Ishikawa (cell line): ENCODE measurements at regions not wholly inside any gene's neighbourhood (a gene's known extent, or its start where the extent isn't known, plus 50 kb on each side); places are given as distances from the start of the nearest gene placed in this dataset.

Experiments
- CEBPB ChIP-seq: IDR thresholded peaks from 2 replicates; pipeline ENCODE4 v1.6.1; 2012
- CREB1 ChIP-seq: IDR thresholded peaks from 2 replicates; pipeline ENCODE4 v1.6.1; 2012; ENCODE audit warnings: low read depth
- EGR1 ChIP-seq: IDR thresholded peaks from 2 replicates; pipeline ENCODE4 v1.6.1; 2012
- EP300 ChIP-seq: IDR thresholded peaks from 2 replicates; pipeline ENCODE4 v1.6.1; 2012; ENCODE audit warnings: borderline replicate concordance
- FOXM1 ChIP-seq: IDR thresholded peaks from 2 replicates; pipeline ENCODE4 v1.6.1; 2012; ENCODE audit warnings: low read depth, borderline replicate concordance
- NFIC ChIP-seq: IDR thresholded peaks from 2 replicates; pipeline ENCODE4 v1.6.1; 2012
- RAD21 ChIP-seq: IDR thresholded peaks from 2 replicates; pipeline ENCODE4 v1.6.1; 2012; ENCODE audit warnings: low read depth
- TAF1 ChIP-seq: IDR thresholded peaks from 2 replicates; pipeline ENCODE4 v1.6.1; 2012; ENCODE audit warnings: low read depth, mild to moderate bottlenecking
- TCF12 ChIP-seq: IDR thresholded peaks from 2 replicates; pipeline ENCODE4 v1.6.1; 2012; ENCODE audit warnings: low read depth
- TEAD4 ChIP-seq: IDR thresholded peaks from 2 replicates; pipeline ENCODE4 v1.6.1; 2012
- YY1 ChIP-seq: IDR thresholded peaks from 2 replicates; pipeline ENCODE4 v1.6.1; 2012; ENCODE audit warnings: low read depth
- ZBTB7A ChIP-seq: IDR thresholded peaks from 2 replicates; pipeline ENCODE4 v1.6.1; 2012; ENCODE audit warnings: low read depth
- TF ChIP-seq, protein P1 (sequence below): IDR thresholded peaks from 2 replicates; pipeline ENCODE4 v1.6.1; 2012
- TF ChIP-seq, protein P2 (sequence below): IDR thresholded peaks from 2 replicates; pipeline ENCODE4 v1.6.1; 2012
- TF ChIP-seq, protein P3 (sequence below): IDR thresholded peaks from 2 replicates; pipeline ENCODE4 v1.6.1; 2012; ENCODE audit warnings: low read depth, mild to moderate bottlenecking

DNA sequence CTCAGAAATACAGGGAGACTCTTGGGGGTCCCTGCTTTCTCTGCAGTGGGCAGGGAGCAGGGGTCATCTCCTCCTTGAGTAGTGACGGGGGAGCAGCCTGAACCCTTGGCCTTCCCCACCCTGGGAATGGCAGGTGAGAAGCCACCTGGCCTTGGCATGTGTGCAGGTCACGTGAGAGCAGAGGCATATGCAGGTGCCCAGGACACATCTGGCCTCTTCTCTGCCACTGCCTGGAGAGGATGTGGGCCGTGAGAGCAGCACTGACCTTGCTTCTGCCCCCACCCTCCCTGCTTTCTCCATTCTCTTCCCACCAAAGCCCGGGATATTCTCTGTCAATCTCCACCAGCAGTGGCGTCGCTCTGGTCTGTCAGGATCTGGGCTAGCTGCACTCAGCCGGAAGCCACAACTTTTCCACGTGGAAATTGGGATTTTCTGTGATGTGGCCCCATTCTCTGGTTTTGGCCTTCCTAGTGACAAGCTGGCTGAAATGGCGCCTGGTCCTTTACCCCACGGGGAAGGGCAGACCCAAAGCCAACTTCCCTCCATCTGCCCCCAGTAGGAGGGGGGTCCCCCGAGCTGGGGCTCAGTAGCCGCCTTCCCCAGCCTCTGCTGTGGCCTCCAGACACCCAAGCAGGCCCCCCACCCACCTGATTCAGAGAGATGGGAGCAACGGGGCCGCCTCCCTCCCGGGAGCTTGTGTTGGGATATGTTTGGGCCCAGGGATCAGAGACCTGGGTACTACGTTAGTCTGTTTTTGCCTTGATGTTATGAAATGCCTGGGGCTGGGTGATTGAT lies 70.4 kb upstream of the FCN1 start:
- no peak for TF ChIP-seq CEBPB
- TF ChIP-seq, protein P1, sequence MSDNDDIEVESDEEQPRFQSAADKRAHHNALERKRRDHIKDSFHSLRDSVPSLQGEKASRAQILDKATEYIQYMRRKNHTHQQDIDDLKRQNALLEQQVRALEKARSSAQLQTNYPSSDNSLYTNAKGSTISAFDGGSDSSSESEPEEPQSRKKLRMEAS = no peak
- no peak for TF ChIP-seq ZBTB7A
- no peak for TF ChIP-seq EP300
- no peak for TF ChIP-seq CREB1
- TF ChIP-seq RAD21 = no peak
- TF ChIP-seq, protein P2, sequence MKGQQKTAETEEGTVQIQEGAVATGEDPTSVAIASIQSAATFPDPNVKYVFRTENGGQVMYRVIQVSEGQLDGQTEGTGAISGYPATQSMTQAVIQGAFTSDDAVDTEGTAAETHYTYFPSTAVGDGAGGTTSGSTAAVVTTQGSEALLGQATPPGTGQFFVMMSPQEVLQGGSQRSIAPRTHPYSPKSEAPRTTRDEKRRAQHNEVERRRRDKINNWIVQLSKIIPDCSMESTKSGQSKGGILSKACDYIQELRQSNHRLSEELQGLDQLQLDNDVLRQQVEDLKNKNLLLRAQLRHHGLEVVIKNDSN = no peak
- TF ChIP-seq, protein P3, sequence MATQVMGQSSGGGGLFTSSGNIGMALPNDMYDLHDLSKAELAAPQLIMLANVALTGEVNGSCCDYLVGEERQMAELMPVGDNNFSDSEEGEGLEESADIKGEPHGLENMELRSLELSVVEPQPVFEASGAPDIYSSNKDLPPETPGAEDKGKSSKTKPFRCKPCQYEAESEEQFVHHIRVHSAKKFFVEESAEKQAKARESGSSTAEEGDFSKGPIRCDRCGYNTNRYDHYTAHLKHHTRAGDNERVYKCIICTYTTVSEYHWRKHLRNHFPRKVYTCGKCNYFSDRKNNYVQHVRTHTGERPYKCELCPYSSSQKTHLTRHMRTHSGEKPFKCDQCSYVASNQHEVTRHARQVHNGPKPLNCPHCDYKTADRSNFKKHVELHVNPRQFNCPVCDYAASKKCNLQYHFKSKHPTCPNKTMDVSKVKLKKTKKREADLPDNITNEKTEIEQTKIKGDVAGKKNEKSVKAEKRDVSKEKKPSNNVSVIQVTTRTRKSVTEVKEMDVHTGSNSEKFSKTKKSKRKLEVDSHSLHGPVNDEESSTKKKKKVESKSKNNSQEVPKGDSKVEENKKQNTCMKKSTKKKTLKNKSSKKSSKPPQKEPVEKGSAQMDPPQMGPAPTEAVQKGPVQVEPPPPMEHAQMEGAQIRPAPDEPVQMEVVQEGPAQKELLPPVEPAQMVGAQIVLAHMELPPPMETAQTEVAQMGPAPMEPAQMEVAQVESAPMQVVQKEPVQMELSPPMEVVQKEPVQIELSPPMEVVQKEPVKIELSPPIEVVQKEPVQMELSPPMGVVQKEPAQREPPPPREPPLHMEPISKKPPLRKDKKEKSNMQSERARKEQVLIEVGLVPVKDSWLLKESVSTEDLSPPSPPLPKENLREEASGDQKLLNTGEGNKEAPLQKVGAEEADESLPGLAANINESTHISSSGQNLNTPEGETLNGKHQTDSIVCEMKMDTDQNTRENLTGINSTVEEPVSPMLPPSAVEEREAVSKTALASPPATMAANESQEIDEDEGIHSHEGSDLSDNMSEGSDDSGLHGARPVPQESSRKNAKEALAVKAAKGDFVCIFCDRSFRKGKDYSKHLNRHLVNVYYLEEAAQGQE = no peak

DNA sequence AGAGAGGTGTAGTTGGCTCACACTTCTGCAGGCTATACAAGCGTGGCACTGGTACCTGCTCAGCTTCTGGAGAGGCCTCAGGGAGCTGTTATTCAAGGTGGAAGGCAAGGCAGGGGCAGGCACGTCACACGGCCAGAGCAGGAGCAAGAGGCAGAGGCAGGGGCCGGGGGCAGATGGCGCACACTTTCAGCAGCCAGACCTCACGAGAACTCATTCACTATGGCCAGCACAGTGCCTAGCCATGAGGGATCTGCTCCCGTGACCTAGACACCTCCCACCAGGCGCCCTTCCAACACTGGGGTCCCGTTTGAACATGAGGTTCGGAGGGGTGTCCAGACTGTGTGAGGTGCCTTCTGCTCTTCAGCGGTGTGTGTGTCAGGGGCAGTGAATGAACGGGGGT lies 71.0 kb upstream of the FCN1 start:
- TF ChIP-seq TAF1 (no peak), TEAD4 (no peak), RAD21 (no peak), CEBPB (no peak), TCF12 (no peak), FOXM1 (no peak)
- TF ChIP-seq, protein P1 = no peak
- TF ChIP-seq, protein P2 = no peak

DNA sequence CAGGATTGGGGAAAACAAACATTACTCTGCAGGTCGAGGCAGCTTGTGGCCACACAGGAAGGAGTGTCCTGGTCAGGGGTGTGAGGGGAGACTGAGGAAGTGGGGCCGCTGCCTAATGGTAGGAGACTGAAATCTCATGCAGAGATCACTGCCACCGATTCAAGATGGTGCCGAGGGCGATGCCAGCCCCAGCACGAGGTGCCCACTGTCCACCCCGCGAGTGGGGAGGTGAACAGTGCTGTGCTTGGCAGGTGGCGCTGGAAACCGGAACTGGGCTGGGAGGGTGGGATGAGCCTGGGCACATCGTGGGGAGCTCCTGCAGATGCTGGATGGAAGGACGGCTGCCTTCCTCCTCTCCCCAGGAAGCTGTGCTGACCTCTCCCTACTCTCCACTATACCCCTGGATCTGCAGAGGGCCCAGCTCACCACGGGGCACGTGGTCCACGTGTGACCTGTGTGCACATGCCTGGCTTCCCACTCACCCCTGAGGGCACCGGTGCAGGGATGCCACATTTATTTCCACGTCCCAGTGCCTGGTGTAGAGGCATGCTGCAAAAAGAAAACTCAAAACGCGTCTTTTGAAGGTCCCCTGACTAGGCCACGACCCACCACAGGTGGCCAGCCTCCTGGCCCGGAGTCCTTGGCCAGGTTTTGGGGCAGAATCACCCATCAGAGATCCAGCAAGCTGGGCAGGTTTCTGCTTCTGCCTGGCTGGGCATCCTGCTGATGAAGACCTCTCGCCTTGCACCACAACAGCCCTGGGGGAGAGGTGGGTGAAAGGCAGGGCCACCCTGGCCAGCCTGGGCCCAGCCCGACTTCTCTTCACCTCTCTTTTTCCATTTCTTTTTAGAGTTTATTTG lies 71.7 kb upstream of the FCN1 start:
- no peak for TF ChIP-seq YY1

DNA sequence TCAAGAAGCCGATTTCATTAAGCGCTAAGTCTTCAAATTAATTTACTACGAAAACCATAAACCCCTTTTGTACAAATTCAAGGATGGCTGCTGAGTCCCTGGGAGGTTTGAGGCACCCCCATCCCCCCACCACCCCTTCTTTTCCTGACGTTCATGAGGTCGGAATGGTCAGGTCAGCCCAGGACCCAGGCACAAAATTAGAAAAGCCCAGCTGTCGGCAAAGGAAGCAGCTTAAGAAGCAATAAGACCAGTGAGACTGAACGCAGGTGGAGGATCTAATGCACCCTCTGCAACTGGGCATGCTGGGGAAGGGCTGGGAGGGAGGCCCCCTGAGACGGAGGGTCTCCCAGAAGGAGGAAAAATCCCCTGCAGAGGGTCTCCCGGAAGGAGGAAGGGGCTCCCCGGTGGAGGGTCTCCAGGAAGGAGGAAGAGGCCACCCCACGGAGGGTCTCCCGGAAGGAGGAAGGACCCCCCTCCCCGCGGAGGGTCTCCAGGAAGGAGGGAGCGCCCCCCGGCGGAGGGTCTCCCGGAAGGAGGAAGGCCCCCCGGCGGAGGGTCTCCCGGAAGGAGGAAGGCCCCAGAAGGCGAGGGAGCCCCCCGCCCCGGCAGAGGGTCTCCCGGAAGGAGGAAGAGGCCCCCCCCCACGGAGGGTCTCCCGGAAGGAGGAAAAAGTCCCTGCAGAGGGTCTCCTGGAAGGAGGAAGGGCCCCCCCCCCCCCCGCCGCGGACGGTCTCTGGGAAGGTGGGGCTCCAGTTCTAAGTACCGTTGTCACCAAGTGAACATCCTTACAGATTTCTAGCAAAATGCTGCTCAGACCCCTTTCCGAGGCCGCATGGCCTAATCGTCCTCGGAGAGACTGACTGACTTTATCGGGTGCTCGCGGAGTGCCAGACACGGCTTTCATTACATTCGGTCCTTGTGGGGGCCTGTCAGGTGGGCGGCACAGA lies 74.4 kb upstream of the FCN1 start:
- TF ChIP-seq, protein P1 = no peak
- TF ChIP-seq CEBPB (no peak), TCF12 (no peak), TEAD4 (no peak), FOXM1 (no peak), NFIC (no peak), ZBTB7A (no peak)
- TF ChIP-seq, protein P3 = no peak

DNA sequence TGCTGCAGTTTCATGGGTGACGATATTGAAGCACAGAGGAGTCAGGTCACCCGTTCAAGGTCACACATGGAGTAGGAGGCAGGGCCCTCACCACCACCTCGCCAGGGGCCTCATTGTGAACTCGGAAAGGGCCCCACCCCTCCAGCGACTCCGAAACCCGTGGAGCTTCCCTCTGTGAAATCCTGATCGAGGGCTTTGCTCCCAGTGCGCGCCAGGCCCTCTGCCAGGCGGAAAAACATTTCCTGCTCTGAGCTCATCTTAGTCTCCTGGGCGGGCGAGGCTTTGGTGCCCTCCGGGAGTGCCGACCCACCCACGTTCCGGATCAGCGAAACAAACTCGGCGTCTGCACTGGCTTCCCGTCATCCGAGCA lies 75.0 kb upstream of the FCN1 start:
- TF ChIP-seq CEBPB = no peak
- TF ChIP-seq EP300 = no peak
- no peak for TF ChIP-seq FOXM1
- TF ChIP-seq ZBTB7A = no peak

DNA sequence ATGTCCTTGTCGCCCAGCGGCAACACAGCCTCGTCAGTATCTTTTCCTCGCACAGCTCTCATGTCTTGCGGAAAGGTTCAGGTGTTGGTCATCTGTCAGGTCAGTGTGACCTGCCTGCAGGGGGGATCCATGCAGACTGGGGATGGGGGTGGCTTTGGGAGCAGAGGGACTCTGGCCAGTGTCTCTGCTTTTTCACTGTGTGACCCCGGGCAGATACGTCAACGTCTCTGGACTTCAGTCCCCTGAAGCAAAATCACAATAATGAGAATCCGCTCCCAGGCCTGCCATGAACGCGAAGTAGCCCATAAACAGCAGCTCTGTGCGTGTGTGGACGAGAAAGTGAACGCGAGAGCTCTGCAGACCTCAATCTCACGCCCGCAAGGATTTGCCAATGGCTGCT lies 75.7 kb upstream of the FCN1 start:
- TF ChIP-seq ZBTB7A (no peak), FOXM1 (no peak), EP300 (no peak), TCF12 (no peak), CEBPB (no peak), EGR1 (no peak), YY1 (no peak), TAF1 (no peak), TEAD4 (no peak), NFIC (no peak), CREB1 (no peak), RAD21 (no peak)
- TF ChIP-seq, protein P1 = no peak
- TF ChIP-seq, protein P3 = no peak
- TF ChIP-seq, protein P2 = no peak
